ENCODE measurements at regions not wholly inside any gene's neighbourhood (a gene's known extent, or its start where the extent isn't known, plus 50 kb on each side); places are given as distances from the start of the nearest gene placed in this dataset.
A peak's percentile ranks its signal among the peaks of the same experiment; 100 is the strongest.
"Not testable (repeated sequence)": the region's sequence is repeated elsewhere in the genome, so short reads cannot be mapped to it uniquely, and the experiment has no call there.

DNA sequence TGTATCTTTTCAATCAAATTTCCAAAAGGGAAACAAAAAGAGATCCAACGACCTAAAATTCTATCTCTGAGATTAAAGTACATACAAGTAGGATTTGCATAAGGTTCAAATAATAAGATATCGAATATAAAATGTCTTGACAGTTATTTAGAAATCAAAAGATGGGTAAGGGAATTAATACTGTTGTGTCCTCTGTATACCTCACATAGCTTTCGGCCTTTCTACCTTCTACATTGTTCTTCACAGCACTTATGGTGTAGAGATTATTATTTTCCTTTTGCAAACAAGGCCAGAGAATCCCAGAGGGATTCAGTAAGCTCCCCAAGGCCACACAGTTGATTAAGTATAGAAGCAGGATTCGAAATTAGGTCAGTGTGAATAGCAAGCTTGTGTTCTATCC lies 403.6 kb downstream of the SPRY2 start:
- no peaks in the 10 kb centered on the region for H3K36me3 ChIP-seq
- peak overlapping the region in 1 of 11 experiments; percentile 2; a peak in 1 of 22 replicates for H3K4me2 ChIP-seq
- H4K20me1 ChIP-seq = no peaks in the 10 kb centered on the region
- H3K9me3 ChIP-seq (replicated peaks in 1 of 11) = no peaks in the 10 kb centered on the region
- no peaks in the 10 kb centered on the region for H3K27me3 ChIP-seq
- H3K9ac ChIP-seq = no peak overlapping the region
- TF ChIP-seq Cebpa-rat (IDR thresholded peaks at IDR 0.05) = no peak
- H3K4me3 ChIP-seq = no peak overlapping the region
- no peak overlapping the region for H3K27ac ChIP-seq
- H3K4me1 ChIP-seq = 0 out of 20 replicates have a peak, but pooled peaks cover 0 to 3% (median 0%) of the 10 kb centered on the region in 10 experiments

DNA sequence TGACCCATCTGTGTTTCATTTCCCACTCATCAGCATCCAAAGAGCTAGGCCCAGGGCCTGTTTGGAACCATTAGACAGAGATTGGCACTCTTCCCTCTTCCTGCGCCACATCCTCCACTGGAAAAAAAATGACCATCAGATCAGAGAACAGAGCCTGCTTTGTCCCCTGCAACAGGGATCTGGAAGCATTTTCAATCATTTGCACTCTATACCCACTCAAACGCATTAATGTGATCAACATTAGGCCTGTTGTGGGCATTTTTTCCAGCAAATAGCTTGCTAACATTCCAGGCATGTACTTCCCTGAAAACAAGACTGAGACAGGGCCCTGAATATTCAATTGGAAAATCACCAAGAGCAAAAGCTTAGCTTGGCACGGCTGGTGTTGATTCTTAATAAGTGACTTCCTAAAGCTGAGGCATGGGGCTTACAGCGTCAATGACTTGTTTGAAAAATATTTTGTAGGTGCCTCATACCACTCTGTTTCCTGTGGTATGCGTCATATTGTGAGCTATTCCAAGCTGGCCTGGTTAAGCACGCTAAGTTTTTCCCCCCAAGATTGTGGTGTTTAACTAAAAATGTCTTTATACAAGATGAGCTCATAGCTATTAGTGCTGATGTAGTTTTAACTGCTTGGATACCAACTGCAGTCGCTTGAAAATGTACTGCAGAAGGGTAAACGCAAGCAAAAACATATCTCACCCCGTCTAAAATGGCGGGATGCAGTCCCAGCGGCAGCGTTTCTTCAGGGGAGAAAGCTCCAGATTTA lies 404.4 kb downstream of the SPRY2 start:
- Histone ChIP-seq H3K36me3 (no peaks in the 10 kb centered on the region), H3K4me3 (no peak overlapping the region), H3K4me2 (no peak overlapping the region), H3K9me3 (replicated peaks in 1 of 11) (no peaks in the 10 kb centered on the region), H4K20me1 (no peaks in the 10 kb centered on the region), H3K27ac (no peak overlapping the region), H3K9ac (no peak overlapping the region), H3K27me3 (no peaks in the 10 kb centered on the region), H3K4me1 (0 out of 20 replicates have a peak, but pooled peaks cover 0 to 3% (median 0%) of the 10 kb centered on the region in 10 experiments)
- no peak for TF ChIP-seq Cebpa-rat (IDR thresholded peaks at IDR 0.05)

DNA sequence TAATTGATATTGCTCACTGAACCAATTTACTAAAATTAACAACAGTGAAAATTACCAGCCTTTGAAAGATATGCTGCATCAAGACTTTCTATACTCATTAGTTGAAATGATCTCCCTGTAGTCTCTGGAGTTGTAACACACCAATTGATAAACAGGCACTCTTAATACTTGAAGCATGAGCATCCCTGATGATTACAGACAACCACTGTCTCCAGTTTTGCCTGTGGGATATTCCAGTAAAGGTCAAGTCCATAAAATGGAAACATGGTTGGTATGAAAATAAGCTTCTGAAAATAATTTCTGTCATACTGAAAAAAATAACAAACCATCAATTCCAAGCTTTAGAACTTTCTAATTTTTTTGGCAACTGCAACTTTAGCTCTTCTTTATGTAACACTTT lies 405.8 kb downstream of the SPRY2 start:
- TF ChIP-seq Cebpa-rat (IDR thresholded peaks at IDR 0.05) = no peak
- Histone ChIP-seq H3K4me1 (0 out of 20 replicates have a peak, but pooled peaks cover 0 to 3% (median 0%) of the 10 kb centered on the region in 10 experiments), H3K36me3 (no peaks in the 10 kb centered on the region), H3K4me2 (no peak overlapping the region), H3K9ac (no peak overlapping the region), H3K4me3 (no peak overlapping the region), H4K20me1 (no peaks in the 10 kb centered on the region), H3K27ac (no peak overlapping the region), H3K9me3 (replicated peaks in 1 of 11) (peaks cover 0 to 9% (median 0%) of the 10 kb centered on the region in 11 experiments; a peak in 3 of 22 replicates), H3K27me3 (no peaks in the 10 kb centered on the region)

DNA sequence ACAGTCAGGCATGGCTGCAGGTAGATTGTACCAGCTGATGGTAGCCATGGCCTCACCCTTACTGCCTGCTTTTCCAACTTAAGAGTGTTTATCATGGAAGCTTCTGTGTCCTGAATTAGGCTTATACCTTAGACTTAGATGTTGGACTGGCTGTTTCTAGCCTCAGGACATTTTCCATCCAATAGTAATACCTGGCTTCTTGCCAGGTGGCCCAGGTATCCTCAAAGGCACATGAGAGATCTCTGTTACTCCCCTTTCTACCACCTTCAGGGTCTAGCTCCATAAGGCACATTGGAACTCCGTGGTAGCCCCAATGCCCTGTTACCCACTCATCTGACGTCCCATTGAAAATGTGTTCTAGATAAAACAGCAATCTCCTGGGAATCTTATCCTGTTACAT lies 407.5 kb downstream of the SPRY2 start:
- Histone ChIP-seq H3K4me1 (0 out of 20 replicates have a peak, but pooled peaks cover 0 to 3% (median 0%) of the 10 kb centered on the region in 10 experiments), H3K9ac (no peak overlapping the region), H3K36me3 (no peaks in the 10 kb centered on the region), H3K27ac (no peak overlapping the region), H3K27me3 (no peaks in the 10 kb centered on the region), H4K20me1 (no peaks in the 10 kb centered on the region), H3K4me2 (no peak overlapping the region), H3K4me3 (no peak overlapping the region), H3K9me3 (replicated peaks in 1 of 11) (peaks cover 0 to 9% (median 0%) of the 10 kb centered on the region in 11 experiments; a peak in 3 of 22 replicates)
- no peak for TF ChIP-seq Cebpa-rat (IDR thresholded peaks at IDR 0.05)

DNA sequence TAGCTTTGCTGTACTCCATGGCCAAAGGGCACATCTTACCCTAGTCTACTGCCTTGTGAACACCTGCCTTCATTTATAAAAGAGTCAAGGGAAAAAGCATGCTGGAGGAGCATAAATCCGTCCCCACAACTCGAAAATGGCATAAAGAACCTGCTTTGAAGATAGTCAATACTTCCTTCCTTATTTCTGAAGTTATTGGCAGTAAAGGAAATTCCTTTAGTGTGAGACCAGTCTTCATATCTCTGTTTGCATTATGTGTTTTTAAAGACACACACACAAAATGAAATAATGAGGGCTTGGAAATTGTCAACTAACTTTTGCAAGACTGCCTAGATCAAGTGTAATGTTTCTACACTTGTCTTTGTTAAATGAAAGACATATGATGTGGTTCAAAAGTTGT lies 408.4 kb downstream of the SPRY2 start:
- Histone ChIP-seq H3K9me3 (replicated peaks in 1 of 11) (peaks cover 0 to 9% (median 0%) of the 10 kb centered on the region in 11 experiments; a peak in 3 of 22 replicates), H4K20me1 (no peaks in the 10 kb centered on the region), H3K4me2 (no peak overlapping the region), H3K27me3 (no peaks in the 10 kb centered on the region), H3K9ac (no peak overlapping the region), H3K27ac (no peak overlapping the region), H3K36me3 (no peaks in the 10 kb centered on the region), H3K4me1 (0 out of 20 replicates have a peak, but pooled peaks cover 0 to 3% (median 0%) of the 10 kb centered on the region in 10 experiments), H3K4me3 (no peak overlapping the region)
- TF ChIP-seq Cebpa-rat (IDR thresholded peaks at IDR 0.05) = no peak

DNA sequence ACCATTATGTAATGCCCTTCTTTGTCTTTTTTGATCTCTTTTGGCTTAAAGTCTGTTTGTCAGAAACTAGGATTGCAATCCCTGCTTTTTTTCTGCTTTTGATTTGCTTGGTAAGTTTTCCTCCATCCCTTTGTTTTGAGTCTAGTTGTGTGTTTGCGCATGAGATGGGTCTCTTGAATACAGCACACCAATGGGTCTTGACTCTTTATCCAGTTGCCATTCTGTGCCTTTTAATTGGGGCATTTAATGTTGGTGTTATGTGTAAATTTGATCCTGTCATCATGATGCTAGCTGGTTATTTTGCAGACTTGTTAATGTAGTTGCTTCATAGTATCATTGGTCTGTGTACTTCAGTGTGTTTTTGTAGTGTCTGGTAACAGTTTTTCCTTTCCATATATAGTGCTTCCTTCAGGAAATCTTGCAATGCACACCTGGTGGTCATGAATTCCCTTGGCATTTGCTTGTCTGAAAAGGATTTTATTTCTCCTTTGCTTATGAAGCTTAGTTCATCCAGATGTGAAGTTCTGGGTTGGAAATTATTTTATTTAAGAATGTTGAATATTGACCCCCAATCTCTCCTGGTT lies 416.9 kb downstream of the SPRY2 start:
- H3K36me3 ChIP-seq, H3K27me3 ChIP-seq, H3K9ac ChIP-seq, H3K4me3 ChIP-seq, H3K4me2 ChIP-seq, H3K4me1 ChIP-seq, H3K27ac ChIP-seq, H4K20me1 ChIP-seq: not testable (repeated sequence)
- H3K9me3 ChIP-seq (replicated peaks in 1 of 11) = peaks cover 41 to 54% (median 46%) of the 10 kb centered on the region in 11 experiments

DNA sequence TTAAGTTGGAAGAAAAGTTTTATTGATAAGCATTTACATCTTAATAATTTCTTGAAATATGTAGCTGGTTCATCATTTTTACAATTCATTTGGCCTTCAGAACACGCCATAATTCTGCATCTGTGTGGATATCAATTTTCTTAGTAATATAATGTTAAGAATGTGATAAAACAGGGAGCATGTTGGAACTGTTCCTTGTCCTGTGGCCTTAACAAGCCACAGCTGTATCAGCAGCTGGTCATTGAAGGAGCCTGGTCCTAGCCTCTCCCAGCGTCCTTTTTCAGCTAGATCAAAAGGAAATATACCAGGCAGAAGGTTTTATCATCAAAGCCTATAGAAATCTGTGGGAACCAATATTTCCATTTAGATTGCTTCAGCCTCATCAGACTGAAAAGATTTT lies 421.8 kb downstream of the SPRY2 start:
- no peaks in the 10 kb centered on the region for H4K20me1 ChIP-seq
- TF ChIP-seq Cebpa-rat (IDR thresholded peaks at IDR 0.05) = no peak
- no peak overlapping the region for H3K4me2 ChIP-seq
- no peak overlapping the region for H3K4me3 ChIP-seq
- H3K9me3 ChIP-seq (replicated peaks in 1 of 11) = peaks cover 20 to 31% (median 25%) of the 10 kb centered on the region in 11 experiments
- H3K36me3 ChIP-seq = no peaks in the 10 kb centered on the region
- no peak overlapping the region for H3K9ac ChIP-seq
- H3K27ac ChIP-seq = no peak overlapping the region
- H3K4me1 ChIP-seq = peaks cover 7 to 20% (median 13%) of the 10 kb centered on the region in 10 experiments; a peak in 19 of 20 replicates
- no peaks in the 10 kb centered on the region for H3K27me3 ChIP-seq

DNA sequence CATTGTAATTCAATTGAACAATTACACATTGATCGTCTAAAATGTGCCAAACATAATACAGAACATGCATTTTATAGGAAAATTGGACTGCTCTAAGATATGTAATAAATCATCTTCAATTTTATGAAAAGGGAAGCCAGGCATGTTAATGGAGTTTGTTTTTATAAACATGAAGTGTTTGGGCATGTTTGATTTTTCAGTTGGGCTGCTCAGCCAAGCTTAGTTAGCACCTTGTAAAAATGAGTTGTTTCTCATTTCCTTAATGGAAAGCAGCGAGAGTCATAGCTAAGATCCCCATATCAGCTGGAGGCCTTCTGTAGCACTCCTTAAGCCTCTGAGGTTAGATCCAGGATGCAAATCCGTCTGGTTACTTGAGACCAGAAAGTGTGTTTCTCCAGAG lies 422.3 kb downstream of the SPRY2 start:
- H3K9me3 ChIP-seq (replicated peaks in 1 of 11) = peaks cover 15 to 26% (median 20%) of the 10 kb centered on the region in 11 experiments; a peak in 21 of 22 replicates
- H3K4me3 ChIP-seq = no peak overlapping the region
- TF ChIP-seq Cebpa-rat (IDR thresholded peaks at IDR 0.05) = no peak
- peaks cover 7 to 23% (median 16%) of the 10 kb centered on the region in 10 experiments; a peak in 19 of 20 replicates for H3K4me1 ChIP-seq
- no peaks in the 10 kb centered on the region for H3K27me3 ChIP-seq
- H3K4me2 ChIP-seq = no peak overlapping the region
- no peaks in the 10 kb centered on the region for H4K20me1 ChIP-seq
- no peak overlapping the region for H3K9ac ChIP-seq
- no peaks in the 10 kb centered on the region for H3K36me3 ChIP-seq
- H3K27ac ChIP-seq = no peak overlapping the region

DNA sequence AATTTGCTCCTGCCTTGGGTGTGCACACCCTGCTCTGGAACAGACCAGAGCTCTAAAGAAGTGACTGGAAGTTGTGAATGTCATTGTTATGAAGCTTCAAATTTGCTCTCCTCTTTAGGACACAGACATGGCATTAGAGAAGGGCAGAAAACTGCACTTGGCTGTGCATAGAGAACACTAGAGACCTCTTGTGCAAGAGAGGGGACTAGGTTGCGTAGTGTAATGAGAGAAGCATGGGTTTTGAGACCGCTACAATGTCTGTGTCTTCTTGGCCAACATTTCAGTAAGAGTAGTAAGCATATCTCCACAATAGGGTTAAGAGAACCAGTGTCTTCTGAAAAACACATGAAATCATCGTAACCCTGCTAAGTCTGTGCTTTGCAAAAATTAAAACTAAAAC lies 423.3 kb downstream of the SPRY2 start:
- H3K4me1 ChIP-seq = peaks cover 7 to 23% (median 16%) of the 10 kb centered on the region in 10 experiments; a peak in 19 of 20 replicates
- H3K9me3 ChIP-seq (replicated peaks in 1 of 11) = peaks cover 9 to 19% (median 15%) of the 10 kb centered on the region in 11 experiments; a peak in 21 of 22 replicates
- no peak overlapping the region for H3K9ac ChIP-seq
- H3K27me3 ChIP-seq = no peaks in the 10 kb centered on the region
- no peak overlapping the region for H3K27ac ChIP-seq
- no peaks in the 10 kb centered on the region for H4K20me1 ChIP-seq
- no peaks in the 10 kb centered on the region for H3K36me3 ChIP-seq
- TF ChIP-seq Cebpa-rat (IDR thresholded peaks at IDR 0.05) = no peak
- H3K4me2 ChIP-seq = no peak overlapping the region
- H3K4me3 ChIP-seq = no peak overlapping the region

All from BLaER1 treated with 17β-estradiol and CSF1 and Interleukin-3, amounts not matched to agents 10 nM and 100 nM (cell line).